ENCODE measurements at regions not wholly inside any gene's neighbourhood (a gene's known extent, or its start where the extent isn't known, plus 50 kb on each side); places are given as distances from the start of the nearest gene placed in this dataset.
A peak's percentile ranks its signal among the peaks of the same experiment; 100 is the strongest.

- peak; percentile 48 to 62 for DNase-seq
Measured at GRCh38 chr12:93135286-93136239, 206.5 kb upstream of the EEA1 start.

DNA sequence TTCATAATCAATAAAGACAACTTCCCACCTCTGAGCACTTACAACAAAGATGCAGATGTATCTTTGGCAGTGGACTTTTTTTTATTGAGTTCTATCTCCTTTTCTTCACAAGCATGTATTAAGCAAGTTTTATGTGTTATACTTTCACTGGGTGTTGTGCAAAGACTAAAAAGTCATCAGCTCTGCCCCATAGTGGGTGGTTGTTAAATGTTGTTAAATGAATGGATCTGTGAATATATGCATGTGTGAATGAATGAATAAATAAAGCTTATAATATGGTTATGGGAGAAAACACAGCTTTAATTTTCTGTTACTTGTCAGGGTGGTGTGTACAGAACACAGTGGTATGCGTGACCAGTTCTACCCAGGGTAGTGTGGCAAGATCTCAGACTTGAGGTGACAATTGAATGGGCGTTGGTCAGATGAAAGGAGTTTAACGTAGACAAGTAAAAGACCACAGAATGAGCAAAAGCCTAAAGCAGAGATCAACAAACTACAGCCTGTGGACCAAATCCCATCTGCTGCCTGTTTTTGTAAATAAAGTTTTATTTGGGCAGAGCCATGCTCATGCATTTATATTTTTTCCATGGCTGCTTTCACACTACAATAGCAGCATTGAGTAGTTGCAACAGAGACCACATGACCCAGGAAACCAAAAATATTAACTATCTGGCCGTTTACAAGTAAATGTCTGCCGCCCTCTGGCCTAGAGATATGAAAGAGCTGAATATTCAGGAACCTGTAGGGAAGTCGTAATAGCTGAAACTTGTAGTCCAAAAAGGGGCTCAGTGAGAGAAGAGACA is 207.4 kb upstream of the EEA1 start:
- no peak for DNase-seq

DNA sequence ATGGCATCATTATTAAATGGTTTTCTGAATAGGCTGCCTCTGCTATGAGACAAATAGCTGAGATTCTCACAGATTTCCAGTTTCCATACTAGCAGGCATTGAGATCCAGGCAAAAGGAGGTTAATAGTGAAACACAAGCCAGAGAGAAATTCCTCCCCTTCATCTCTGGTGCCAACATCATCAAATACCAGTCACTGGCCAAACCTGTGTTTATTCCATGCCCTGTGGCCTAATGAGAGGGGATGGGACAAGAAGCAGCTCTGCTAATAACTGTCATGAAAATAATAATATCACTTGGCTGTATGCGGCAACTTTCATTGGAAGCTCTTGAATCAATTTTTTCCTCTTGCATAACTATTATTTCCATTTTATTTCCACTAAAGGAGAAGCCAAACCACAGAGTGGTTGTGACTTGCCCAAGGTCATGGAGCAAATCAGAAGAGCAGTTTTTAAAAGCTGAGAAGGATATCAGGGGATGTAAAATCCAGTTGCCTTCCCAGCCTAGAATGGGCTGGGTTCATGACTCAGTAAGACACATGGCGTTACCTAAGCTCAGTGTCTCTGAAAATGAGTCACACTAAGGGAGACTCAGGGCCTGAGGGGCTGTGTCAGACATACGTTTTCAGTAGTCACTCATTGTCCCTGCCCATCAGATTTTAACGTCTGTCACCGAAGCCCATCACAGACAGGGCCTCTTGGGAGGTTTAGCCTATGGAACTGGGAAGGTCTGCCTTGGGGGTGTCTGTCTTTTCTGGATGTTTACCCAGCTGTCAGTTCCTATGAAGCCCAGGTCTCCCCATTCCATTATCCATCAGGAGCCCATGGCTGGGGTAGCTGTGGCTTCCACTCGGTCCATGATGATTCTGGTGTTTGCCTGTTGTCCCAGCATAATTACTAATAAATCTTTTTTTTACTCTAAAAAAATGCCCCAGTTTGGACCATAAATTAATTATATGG is 208.8 kb upstream of the EEA1 start:
- no peak for DNase-seq

DNA sequence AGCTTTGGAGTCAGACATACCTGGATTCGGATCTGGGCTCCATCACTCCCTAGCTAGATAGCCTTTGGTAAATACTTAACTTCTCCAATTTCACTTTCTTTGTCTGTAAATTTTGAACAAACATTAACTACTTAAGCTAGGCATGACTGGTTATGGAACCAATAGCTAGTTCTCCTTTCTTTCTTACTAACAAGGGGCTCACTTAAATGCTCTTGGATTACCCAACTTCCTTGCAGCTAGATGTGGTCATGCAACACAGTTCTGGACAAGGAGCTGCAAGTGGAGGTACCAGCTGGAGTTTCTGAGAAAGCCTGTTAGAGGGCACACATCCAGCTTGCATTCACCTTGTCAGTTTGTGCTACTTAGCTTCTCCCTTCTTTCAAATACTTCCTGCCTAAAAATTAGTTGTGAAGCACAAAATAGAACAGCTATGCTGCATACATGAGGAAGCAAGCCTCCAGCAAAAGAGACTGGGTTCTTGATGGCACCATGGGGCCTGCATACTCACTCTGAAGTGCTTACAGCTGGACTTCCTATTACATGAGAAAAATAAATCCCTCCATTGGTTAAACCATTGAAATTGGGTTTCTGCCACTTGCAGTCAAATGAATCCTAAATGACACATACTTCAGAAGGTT is 210.1 kb upstream of the EEA1 start:
- peak; percentile 91 to 96 for DNase-seq

DNA sequence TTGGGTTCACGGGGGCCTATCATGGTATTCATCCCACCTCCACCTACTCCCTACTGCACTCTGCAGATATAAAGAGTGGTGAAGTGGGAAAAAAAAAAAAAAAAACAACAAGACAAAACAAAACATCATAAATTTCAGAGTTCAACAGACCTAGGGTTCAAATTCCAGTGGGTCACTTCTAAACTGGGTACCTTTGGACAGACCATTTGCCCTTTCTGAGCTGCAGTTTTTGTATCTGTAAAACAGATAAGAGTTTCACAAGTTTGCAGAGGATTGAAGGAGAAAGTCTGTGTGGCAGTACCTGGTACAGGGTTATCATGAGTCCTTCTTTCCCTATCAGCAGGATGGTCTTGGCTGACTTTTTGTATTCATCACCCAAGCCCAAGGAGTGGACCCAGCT is 211.2 kb upstream of the EEA1 start:
- DNase-seq = no peak

- DNase-seq = no peak
Measured at GRCh38 chr12:93140801-93141200, 211.7 kb upstream of the EEA1 start.

- no peak for DNase-seq
Measured at GRCh38 chr12:93142881-93143280, 213.8 kb upstream of the EEA1 start.

DNA sequence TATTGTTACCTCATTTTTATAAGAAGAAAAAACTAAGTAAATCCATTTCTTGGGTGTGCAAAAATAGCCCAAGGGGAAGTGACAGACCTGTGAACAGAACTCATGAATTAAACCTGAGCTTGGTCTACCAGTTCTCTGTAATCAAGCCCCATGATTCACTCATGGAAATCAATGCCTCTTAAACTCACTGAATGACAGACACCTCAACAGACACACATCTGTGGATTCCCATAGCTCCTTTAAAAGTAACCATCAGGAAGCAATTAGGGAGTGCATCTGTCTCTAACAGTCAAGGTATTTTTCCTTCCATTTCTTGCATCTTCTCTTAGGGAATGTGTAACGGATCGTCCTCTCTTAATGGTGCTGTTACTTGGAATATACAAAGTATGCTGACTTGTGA is 215.0 kb upstream of the EEA1 start:
- DNase-seq = no peak

DNA sequence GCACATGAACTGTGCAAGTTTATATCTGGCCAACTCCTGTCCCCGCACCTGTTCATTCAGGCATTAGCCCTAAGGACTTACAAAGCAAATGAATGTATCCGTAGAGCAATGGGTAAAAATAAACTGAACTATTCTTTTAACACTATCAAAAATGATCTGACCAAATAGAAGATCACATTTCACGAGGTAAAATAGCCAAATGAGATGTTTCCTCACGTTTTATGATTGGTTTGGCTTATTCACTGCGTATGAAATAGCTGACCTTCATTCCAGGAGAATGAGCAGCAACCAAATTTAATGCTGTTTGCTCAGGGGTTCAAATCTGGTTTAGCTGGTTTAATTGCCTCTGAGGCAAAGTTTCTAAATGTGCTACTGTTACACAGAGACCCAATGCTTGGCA is 216.0 kb upstream of the EEA1 start:
- DNase-seq = no peak

DNA sequence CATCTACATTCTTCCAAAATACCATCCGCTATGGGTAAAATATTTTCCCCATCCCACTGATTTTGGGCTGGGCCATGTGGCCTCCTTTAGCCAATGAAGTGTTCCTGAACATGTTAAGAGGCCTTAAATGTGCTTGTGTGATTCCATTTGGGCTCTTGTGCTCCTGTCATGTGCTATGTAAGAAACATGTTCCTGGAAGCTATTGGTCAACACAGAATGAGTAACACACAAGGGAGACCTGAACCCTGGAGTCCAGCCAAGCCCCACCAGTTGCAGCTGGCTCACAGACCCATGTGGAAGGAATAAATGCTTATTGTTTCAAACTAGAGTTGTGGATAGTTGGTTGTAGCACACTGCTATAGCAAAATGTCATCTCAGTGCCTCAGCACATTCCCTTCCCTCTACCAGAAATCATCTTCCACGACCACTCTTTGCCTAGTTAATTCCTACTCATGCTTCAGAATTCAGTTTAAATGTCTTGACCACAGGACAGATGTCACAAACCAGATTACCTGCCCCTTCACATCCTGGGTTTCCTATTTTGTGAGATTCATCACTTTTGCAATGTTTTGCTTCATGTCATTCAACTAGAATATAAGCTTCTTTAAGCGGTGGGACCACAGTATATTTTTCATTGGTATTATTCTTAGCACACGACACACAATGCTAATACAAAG is 217.3 kb upstream of the EEA1 start:
- DNase-seq = no peak

- DNase-seq = no peak
Measured at GRCh38 chr12:93146970-93147369, 217.9 kb upstream of the EEA1 start.

- DNase-seq = no peak
Measured at GRCh38 chr12:93148412-93148811, 219.3 kb upstream of the EEA1 start.

DNA sequence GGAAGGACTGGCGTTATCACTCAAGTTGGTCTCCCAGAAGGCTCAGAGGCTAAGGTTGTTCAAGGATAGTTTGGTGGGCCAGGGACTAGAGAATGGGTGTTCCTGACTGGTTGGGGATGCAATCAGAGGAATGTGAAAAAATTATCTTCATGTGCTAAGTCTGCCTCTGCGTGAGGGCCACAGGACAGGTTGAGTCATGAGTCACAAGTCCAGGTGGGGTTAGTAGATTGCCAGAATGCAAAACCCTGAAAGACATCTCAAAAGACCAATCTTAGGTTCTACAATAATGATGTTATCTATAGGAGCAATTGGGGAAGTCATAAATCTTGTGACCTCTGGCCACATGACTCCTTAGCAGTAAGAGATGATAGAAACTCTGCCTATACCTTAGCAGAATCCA is 220.1 kb upstream of the EEA1 start:
- no peak for DNase-seq

DNA sequence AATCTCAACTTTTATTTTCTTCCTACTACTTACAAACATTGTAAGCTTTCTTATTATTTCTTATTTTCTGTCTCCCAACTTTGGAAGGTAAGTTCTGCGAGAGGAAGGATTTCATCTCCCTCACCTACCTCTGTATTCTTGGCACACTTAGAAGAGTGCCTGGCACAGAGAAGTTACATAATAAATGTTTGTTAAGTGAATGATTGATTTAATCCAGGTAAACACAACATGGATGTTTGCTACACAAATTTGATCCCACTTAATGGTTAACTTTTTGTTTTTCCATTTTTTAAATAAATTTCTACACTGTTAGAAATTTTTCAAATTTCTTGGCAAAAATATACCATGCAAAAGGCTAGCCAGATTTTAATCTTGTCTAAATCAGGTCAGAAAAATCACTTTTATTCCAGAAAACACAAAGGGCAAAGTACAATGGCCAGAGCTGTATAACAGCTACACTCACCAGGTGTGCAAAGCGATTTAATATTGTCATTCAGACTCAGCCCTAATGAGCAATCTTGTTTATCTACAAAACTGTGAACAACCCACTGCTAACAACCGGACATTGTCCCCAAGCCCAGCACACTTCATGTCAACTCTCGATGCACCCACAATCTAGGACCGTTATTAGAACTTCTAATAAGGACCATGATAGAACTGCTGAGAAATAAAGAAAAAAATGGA is 222.1 kb upstream of the EEA1 start:
- DNase-seq = no peak

GRCh38 chr12:93152617-93153016 is 223.5 kb upstream of the EEA1 start:
- no peak for DNase-seq

- no peak for DNase-seq
Measured at GRCh38 chr12:93153321-93153720, 224.2 kb upstream of the EEA1 start.

GRCh38 chr12:93154096-93154728 is 223.5 kb upstream of the NUDT4 start:
- no peak for DNase-seq

GRCh38 chr12:93154753-93155480 is 222.8 kb upstream of the NUDT4 start:
- DNase-seq = no peak

DNA sequence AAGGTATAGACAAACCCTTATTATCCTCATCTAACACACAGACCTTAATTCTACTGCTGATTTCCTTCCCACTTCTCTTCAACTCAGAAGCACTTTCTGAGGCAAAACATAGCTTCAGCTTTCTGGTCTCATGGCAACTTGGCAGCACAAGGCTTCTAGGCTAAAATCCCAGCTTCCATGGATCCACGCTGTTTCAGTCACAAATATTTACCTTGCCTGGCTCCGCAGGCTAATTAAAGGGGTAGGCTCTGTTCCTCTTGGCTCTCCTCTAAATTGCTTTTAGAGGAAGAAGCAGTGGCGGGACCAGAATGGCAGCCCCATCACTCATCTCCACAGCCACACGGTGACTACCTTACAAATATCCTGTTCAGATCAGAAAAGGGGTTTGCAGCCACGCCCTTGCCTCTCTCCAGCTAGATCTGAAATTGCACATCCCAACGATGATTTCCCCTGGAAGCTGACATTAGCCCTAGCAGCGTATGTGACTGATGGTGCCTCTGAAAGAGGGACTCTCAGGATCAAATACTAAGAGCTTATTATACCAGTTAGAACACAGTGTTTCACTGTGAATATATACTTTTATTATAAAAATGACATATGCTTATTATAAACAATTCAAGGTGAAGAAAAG is 221.5 kb upstream of the NUDT4 start:
- DNase-seq = no peak
